ENCODE measurements at regions not wholly inside any gene's neighbourhood (a gene's known extent, or its start where the extent isn't known, plus 50 kb on each side); places are given as distances from the start of the nearest gene placed in this dataset.

GRCh38 chr12:94786906-94787305, 136.5 kb upstream of the TMCC3 start:
- TF ChIP-seq CTCF (conservative IDR thresholded peaks at IDR 0.05) = no peak
- no peak for TF ChIP-seq EZH2 (IDR thresholded peaks at IDR 0.05; ENCODE audit: low read depth)
